GM18873 (cell line): ENCODE measurements at regions not wholly inside any gene's neighbourhood (a gene's known extent, or its start where the extent isn't known, plus 50 kb on each side); places are given as distances from the start of the nearest gene placed in this dataset.
A peak's percentile ranks its signal among the peaks of the same experiment; 100 is the strongest.

Experiments
- ATAC-seq: cut with Tn5 transposase; IDR thresholded peaks from one replicate; pipeline ENCODE4 v1.9.1; 2021; ENCODE audit warnings: mild to moderate bottlenecking, moderate library complexity, moderate number of reproducible peaks; ENCODE audit not compliant: unreplicated experiment, low FRiP score

DNA sequence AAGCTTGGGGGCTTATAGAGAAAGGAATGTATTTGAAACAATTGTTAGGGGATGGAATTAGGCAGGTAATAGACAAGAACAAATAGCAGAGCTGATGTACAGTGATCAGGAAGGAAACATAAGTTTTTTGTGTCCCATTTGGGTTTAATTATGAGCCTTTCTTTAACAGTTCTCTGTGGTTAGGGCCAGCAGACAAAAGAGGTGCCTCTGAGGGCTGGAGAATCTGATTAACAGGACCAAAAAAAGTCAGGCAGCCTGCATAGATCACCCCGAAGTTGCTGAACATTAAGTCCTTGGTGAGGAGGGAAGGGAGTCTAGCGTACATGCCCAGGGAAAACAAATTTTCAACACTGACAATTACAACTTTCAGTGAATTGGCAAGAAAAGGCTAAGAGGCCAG lies 88.6 kb upstream of the SPRED1 start:
- no peak for ATAC-seq

DNA sequence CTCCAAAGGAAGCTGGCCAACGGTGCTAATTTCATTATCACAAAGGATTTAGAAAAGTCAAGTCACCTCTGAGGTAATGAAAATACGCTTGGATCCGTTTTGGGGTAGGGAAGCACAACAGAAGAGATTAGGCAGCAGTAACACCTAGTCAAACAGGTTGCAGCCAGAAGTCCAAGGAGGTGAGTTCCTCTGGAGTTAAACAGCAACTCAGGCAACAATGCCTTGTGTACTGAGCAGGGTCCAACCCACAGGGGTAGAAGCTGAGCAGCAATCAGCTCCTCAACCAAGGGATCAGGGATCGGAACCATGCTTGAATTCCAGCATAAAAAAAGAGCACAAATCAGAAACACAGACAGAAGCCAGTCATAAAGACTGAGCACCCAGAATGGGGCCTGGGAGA lies 88.1 kb upstream of the SPRED1 start:
- no peak for ATAC-seq

GRCh38 chr15:38168467-38169070 lies 84.1 kb upstream of the SPRED1 start:
- no peak for ATAC-seq

- ATAC-seq = no peak
Observed at GRCh38 chr15:38171973-38172372, 80.7 kb upstream of the SPRED1 start.

DNA sequence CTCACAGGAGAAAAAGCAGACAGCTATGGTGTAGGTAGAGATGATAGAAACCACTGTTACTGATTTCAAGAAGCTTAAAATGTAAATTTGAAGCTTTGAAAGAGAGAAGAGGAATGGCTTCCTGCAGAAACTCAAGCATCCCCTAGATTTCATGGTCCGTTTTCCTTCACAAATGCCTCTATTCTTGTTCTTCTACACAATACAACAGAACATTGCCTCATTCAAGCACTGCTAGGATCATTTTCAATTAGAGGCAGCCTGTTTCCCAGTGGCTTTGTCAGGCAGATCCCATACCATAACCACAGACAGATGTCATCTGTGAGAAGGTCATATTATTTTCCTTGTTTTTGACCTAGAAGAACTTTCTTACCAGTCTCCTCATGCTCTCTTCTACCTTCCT lies 77.9 kb upstream of the SPRED1 start:
- ATAC-seq = no peak

- ATAC-seq = peak; percentile 92
Observed at GRCh38 chr15:38176155-38176554, 76.5 kb upstream of the SPRED1 start.

GRCh38 chr15:38176691-38177090 lies 75.9 kb upstream of the SPRED1 start:
- ATAC-seq = no peak

DNA sequence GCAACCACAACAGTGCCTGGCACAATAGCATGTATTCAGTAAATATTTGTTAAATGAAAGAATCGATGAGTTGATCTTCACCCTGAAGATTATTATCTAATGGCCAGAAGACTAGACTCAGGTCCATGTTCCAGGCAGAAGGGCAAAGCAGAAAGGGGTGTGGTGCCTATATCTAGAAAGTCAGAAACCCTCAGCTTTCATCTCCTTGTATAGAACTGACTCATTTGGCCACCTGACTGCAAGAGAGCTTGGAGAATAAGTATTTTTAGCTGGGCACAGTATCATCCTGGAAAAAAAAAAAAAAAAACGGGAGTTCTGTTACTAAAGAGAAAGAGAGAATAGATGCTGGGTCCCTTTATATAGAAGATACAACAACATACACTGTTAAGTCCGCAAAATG lies 69.7 kb upstream of the SPRED1 start:
- ATAC-seq = no peak

DNA sequence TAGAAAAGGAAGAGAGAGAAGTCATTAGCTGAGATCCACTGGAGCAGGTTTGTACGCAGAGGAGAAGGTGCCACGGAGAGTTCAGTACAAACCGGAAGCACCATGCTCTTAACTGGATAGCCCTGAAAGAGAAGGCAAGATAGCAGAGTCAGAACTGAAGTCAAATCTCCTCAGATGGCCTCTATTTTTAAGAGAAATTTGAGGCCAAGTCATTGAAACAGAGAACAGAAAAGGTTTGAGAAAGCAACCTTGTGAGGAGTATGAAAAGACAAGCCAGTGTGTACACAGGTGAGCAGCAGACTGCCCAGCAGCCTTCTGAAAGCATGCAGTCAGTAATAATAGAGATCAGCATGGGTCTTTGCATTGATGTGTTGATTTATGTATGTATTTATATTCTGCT lies 66.1 kb upstream of the SPRED1 start:
- peak; percentile 99 for ATAC-seq

GRCh38 chr15:38187630-38188313 lies 64.9 kb upstream of the SPRED1 start:
- no peak for ATAC-seq

- no peak for ATAC-seq
Observed at GRCh38 chr15:38189671-38190295, 62.9 kb upstream of the SPRED1 start.

DNA sequence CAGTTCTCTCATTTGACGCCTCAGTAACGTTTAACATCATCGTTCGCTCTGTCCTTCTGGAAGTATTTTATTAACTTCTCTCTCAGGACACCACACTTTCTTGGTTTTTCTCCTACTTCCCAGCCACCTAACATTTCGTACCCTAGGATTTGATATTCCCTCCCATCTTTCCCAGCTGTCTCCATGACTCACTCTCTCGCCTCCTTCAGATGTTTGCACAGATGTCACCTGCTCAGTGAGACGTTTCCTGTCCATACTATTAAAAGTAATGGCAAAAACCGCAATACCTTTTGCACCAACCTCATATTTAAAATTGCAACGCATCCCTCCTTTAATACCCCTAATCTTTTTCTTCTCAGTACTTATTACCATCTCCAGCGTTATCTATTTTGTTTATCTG lies 62.1 kb upstream of the SPRED1 start:
- ATAC-seq = no peak

DNA sequence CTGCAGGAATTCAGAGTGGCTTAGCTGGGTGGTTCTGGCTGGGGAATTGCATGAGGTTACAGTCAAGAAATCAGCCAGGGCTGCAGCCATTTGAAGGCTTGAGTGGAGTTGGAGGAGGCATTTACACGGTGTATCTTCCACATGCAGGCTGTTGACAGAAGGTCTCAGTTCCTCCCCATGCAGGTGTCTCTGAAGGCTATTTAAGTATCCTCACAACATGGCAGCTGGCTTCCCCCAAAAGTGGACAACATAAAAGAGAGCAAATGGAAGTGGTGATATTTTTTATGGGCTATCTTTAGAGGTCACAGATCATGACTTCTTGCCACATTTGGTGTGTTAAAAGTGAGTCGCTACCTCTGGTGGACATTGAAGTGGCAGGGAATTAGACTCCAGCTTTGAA lies 60.1 kb upstream of the SPRED1 start:
- no peak for ATAC-seq

DNA sequence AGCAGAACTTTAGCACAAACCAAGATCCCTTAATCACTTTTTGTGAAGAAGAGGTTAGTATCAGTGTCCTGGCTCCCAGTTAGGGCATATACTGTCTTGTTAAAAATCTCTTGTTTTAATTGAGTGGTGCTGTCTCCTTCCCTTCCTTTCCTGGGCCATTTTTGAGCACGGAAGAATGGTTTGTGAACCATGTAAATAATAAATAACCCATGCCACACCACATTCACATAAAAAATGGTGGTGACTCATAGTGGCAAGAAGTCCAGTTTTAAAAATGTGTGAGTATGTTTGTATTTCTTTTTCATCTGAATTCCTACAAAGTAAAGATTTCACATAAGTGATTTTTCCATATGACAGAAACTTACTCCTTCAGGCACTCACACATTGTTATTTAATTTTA lies 59.1 kb upstream of the SPRED1 start:
- ATAC-seq = no peak

DNA sequence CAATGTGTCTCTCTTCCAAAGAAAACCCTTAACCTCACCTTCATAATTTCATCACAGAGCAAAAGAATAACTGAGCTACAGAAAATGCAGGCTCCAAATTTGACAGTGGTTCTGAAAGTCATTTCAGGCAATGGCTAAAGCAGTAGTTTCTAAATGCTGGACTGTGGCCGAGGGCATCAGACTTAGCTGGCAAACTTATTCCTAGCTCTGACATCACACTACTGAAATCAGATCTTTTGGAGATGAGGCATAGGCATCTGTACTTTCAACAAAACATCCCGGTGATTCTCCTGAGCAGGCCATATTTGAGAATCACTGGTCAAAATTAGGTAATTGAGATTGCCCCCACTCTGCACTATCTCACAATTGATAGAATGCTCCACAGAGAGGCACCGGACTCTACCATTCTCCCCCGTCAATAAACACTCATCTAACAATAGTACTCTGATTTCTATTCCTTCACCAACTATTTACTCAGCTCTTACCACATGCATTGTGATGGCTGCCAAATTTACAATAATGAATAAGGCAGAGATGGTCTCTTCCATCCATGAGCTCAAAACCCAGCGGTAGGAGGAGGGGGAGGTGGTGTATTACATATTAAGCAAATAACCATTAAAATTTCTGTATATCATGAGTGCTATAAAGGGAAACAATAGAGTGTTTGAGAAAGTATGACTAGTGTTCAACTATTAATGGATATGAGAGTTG lies 57.3 kb upstream of the SPRED1 start:
- ATAC-seq = no peak

GRCh38 chr15:38196076-38196475 lies 56.6 kb upstream of the SPRED1 start:
- no peak for ATAC-seq

DNA sequence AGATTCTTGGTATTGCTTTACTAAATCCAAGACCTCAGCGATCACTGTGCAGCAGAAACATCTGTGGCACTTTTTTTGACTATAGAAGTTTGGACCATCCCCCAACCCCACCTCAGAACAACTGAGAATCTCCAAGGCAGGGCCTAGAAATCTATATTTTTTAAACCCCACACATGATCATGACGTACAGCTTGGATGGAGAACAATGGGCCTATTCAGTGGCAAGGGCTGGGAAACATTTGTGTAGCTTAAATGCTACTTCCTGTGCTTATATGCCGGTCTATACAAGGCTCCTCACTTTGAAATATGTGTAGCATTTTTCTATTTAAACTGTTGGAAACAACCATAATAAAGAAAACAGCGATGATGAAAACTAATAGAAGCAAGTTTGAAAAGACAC lies 55.1 kb upstream of the SPRED1 start:
- no peak for ATAC-seq

- no peak for ATAC-seq
Observed at GRCh38 chr15:38201714-38202113, 50.9 kb upstream of the SPRED1 start.

DNA sequence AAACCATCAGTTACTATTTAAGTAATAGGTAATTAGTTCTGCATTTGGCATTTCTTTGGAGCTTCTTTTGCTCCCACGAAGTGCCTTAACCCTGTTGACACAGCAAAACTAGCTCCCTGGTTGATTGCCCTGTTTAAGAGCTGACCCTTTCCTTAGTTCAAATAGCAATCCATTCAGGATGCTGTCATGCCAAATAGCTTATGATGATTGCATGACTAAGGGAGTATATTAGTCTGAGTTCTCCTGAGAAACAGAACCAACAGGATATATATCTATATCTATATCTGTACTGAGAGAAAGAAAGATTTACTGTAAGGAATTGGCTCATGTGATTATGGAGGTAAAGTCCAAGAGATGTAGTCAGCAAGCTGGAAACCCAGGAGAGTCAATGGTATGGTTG lies 50.3 kb upstream of the SPRED1 start:
- ATAC-seq = no peak
